ENCODE measurements at regions not wholly inside any gene's neighbourhood (a gene's known extent, or its start where the extent isn't known, plus 50 kb on each side); places are given as distances from the start of the nearest gene placed in this dataset.

DNA sequence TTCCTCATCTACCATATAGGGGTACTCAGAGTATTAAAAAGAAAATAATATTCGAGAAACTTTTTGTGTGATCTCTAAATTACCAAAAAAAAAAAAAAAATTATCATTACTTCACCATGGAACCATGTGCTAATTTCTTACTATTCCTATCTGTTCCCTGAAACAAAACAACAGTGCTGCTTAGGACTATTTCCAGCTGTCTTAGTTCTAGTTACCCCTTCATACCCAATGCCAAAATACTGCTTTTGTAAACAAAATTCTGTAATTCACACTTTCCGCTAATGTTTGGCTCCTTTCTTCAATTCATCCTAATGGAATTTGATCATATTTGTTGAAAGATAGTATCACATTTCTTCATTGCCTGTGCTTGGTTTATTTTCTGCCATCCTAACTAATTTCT lies 470.2 kb downstream of the BTG1 start:
- no peak for TF ChIP-seq MYC (IDR thresholded peaks at IDR 0.05; ENCODE audit: low read depth, low read length)
- no peak for TF ChIP-seq POLR2A (IDR thresholded peaks at IDR 0.05; ENCODE audit: extremely low read depth, insufficient read length)
- no peak for TF ChIP-seq CTCF (IDR thresholded peaks at IDR 0.05; ENCODE audit: low read depth, low read length)
- TF ChIP-seq, protein P1, sequence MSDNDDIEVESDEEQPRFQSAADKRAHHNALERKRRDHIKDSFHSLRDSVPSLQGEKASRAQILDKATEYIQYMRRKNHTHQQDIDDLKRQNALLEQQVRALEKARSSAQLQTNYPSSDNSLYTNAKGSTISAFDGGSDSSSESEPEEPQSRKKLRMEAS (IDR thresholded peaks at IDR 0.05; ENCODE audit: low read depth, low read length), result no peak
